HG03432 (cell line): ENCODE measurements at regions not wholly inside any gene's neighbourhood (a gene's known extent, or its start where the extent isn't known, plus 50 kb on each side); places are given as distances from the start of the nearest gene placed in this dataset.

ENCODE experiments used
- ATAC-seq: cut with Tn5 transposase; IDR thresholded peaks from one replicate; pipeline ENCODE4 v1.9.1; 2021; ENCODE audit warnings: mild to moderate bottlenecking, moderate library complexity; ENCODE audit not compliant: unreplicated experiment

DNA sequence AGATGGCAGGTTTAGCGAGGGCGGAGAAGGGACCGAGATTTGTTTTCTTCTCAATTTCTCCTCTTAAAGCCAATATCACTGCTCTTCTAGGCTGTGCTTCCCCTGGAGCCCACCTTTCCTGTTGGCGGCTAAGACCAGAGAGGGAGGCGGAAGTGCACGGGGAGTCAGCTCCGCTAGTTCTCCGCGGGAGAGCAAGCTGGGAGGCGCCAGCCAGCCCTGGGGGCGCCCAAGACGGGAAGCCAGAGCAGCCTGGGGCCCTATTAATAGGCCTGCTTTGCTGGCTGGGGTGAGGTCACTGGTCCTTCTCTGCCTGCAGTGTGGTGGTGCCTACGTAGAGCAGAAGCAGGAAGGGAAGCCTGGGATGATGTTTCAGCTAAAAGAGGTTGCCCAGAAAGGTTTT, 61.6 kb downstream of the LSM5 start:
- no peak for ATAC-seq

DNA sequence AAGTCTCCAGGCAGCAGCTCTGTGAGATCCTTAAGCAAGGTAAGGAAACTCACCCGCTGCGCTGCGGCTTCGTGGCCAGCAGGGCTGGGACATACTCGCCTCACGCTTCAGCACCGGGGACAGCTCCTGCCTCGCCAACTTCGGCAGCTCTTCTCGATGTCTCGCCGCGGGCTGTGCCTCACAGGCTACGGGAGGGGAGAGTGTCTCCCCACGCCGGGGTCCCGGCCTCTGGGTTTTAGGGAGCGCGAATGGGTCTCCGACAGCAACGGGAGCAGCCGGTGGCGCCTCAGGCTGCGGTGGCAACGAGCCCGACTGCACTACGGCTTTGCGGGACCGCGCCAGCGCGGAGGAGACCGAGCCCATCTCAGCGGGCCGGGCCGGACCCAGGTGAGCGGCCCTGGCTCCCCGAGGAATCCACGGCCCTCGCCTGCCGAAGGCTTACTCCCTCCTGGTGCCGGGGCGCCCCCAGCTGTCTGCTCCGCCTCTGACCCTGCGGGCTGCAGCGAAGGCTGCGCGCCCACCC, 62.4 kb downstream of the LSM5 start:
- ATAC-seq: no peak

DNA sequence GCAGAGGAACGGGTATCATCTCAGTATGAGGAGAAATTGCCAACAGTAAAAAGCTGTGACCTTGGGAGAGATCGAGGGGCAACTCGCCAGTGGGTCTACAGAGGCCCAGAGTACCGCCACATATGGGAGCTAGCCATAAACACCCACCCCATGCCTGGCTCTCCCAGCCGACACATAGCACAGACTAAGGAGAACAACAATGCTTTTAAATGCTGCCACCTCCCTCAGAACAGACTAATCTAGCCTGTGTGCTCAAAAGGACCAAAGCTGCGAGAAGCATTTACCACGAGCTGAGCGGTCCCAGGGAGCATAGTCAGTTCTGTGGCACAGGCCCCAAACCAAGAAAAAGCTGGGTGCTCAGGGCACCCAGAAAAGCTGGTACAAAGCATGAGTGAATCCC, 73.3 kb downstream of the LSM5 start:
- ATAC-seq: no peak

DNA sequence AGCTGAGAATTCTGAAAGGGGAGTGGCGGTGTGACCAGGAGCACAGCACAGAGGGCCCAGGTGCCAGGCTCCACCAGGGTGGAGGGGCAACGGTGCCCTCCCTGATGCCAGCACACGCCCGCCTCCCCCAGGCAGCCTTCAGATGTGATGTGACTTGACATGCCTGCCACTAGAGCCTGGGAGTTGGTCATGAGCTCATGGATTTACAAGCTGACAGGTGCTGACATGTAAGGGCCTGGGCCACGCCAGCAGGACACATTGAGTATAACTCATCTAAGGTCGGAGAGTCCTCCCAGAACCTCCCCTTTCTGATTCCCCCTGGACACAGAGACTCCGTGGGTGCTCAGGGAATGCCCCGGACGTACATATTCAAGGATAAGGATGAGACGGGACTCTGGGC, 74.2 kb downstream of the LSM5 start:
- ATAC-seq: no peak

DNA sequence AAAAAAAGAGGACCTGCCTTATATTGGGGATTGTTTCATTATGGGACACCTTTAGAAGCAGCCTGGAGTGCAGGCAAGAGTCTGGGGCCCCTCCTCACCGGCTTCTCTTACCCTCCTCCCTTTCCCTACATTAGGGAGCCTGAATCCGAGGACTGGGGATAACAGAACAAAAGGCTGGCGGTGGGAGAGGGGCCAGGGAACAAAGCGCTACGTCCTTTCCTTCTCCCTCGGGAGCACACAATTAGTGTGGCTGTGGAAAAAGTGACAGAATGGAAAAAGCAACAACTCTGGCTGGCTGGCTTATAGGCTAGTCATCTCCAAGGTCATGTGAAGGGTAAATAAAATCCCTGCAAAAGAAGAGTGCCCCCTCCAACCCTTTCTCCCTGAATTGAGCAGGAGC, 74.7 kb downstream of the LSM5 start:
- no peak for ATAC-seq

DNA sequence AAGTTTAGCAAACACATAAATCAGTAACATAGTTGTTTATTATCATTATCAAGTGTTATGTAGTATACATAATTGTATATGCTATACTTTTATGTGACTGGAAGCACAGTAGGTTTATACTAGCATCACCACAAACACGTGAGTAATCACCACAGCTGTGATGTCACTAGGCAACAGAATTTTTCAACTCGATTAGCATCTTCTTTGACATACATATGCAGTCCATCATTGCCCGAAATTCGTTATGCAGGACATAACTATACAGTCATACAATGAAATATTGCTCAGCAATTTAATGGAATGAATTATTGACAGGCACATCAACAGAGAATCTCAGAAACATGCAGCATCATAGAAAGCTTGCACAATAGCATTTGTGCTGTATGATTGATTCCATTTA, 77.7 kb downstream of the LSM5 start:
- ATAC-seq: no peak

DNA sequence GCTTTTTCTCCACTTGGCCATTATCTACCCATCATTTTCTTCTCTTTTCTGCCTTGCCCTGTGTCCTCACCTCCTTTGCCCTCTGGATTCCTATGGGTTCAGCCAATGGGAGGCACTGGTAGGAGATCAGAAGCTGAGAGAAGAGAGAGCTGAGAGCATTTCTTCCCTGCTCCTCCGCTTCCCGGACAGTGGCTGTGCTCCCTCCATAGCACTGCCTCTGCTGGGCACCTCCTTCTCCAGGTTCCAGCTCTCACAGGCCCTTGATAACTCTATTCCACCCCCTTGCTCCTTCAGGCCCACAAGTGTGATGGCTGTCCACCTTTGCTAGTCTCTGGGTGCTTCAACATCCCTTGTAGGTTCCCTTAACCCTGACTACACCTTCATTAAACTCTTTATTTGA, 79.6 kb downstream of the LSM5 start:
- ATAC-seq: no peak

DNA sequence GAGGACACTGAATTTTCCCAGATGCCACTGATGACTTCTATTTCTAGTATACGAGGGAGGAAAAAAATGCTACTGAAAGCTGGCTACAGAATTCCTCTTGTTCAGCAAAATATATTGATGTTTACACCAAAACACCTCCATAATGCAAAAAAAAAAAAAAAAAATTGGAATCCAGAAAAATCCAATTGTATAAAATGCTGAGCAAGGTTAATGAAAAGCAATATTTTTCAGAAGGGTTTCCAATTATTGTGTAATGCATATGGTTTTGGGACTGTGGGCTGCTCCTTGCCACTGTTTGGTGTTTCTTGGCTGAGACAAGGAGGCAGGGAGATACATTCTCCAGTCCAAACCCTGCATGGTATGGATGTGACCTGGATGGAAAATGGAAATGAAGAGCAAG, 83.8 kb downstream of the LSM5 start:
- ATAC-seq: no peak

DNA sequence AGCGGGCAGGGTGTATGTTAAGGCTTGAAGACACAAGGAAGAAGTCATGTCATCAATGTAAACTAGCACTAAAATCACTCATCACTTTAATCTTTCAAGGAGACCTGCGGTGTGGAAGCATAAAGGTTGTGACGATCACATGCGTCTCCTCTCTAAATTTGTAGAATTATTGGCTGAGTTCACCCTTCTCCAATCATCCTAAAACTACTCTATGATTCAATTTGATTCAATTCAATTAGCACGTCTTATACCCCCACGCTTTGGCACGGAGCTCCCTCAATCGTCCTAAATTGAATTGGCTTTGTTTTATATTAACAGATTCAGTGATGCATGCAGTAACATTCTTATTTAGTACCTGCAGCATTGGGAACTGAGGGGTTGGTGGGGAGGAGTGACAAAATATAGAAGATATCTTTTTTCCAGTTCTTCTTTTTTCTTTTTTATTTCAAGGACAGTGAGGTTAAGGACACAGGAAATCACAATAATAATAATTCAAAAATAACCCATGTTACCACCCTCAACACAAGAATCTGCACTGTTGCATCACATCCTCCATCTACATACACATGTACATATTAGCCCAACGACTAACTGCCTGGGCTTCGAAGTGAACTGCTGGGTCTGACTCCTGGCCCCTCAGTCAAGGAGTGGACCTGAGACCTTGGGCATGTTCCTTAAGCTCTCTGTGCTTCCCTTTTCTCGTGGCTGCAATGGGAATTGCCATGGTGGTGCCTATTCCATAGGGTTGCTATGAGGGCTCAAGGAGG, 86.5 kb downstream of the LSM5 start:
- no peak for ATAC-seq

DNA sequence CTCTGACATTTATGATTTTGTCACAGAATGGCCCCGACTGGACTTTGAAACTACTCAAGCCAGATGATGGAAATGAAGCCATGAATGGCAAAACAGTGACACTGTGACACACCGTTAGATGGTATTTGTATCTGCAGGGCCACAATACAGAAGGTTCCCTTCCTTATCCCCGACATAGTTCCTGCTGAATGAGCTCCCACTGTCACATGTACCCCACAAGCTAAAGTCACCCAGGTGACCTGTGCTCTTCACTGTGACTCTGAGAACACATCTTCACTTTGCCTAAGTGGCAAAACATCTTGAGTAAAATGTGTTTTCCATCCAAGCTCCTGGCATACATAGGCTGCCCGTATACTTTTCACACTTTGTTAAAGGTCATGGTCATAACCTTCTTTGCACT, 89.5 kb downstream of the LSM5 start:
- no peak for ATAC-seq

DNA sequence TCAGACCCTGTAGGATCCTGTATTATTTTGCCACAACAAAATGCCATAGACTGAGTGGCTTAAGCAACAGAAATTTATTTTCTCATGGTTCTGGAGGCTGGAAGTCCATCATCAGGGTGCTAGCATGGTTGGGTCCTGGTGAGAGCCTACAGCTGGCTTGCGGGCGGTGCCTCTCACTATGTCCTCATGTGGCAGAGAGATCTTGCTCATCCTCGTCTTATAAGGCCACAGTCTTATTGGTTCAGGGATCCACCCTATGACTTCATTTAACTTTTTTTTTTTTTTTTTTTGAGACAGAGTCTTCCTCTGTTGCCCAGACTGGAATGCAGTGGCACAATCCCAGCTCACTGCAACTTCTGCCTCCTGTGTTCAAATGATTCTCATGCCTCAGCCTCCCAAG, 90.9 kb downstream of the LSM5 start:
- ATAC-seq: no peak

DNA sequence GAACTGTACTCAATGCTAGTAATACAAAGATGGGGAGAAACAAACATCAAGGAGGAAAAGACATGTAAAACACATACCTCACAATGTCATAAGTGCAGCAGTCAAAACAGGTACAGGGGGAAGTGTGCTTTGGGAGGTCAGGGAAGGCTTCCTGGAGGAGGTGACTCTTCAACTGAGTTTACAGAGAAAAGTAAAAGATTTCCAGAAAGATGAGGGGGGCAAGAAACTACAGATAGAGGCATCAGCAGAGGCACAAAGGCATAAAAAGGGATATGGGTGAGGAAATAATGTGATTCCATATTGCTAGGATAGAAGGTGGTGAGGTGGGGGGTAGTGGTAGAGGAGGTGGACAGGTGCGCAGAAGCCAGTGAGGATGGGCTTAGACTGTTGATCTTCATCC, 95.0 kb downstream of the LSM5 start:
- ATAC-seq: no peak

DNA sequence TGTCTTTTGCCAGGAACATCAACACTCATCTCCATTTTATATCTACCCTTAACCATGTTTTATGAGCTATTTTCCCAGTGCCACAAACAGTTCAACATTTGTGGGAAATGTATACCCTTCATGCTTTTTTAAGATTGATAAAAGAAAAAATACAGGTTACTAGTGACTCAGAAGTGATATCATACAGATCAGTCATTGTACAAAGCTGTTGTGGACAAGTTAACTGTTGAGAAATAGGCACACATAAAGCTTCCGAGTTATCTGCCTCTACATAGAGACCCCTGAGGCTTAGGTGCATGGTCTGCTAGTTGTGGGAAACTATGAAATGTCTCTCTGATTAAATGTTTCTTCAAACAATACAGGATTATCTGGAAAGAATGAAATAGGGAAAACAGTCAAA, 96.3 kb downstream of the LSM5 start:
- no peak for ATAC-seq

DNA sequence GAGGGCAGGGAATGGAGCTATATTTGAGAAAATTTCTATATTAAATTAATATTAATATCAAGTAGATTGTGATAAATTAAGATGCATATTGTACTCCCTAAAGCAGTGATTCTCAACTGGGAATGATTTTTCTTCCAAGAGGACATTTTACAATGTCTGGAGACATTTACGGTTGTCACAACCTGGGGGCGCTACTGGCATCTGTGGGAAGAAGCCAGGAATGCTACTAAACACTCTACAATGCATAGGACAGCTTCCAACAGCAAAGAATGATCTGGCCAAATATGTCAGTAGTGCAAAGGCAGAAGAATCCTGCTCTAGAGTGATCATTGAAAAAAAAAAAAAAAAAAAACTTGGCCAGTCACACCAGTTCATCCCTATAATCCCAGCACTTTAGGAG, 100.0 kb downstream of the LSM5 start:
- no peak for ATAC-seq

DNA sequence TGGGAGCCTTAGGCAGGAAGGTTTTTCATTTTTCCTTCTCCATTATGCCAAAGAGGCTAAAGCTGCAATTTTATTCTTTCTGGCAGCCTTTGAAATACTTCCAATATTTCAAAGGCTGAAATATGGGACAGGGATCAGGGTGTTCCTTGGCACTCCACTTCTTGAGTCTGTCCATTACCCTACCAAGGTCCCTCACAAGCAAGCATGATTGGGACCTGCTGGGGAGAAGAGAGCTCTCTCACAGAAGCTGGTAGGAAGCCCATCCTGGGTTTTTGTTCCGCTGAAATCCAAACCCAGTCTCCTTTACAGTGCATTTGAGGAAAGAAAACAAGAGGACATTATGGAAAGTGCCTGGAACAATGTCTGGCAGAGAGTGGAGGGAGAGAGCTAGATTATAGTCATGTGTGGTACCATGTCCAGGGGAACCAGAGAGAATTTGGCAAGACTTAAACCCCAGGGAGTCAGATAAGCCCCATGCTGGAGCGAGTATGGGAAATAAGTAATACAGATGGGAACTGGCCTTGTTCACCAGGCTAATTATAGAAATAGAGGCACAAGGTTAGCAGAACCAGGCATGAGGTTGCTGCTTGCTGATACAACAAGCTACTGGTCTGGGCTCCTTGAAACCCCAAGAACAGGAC, 104.7 kb downstream of the LSM5 start:
- ATAC-seq: no peak

DNA sequence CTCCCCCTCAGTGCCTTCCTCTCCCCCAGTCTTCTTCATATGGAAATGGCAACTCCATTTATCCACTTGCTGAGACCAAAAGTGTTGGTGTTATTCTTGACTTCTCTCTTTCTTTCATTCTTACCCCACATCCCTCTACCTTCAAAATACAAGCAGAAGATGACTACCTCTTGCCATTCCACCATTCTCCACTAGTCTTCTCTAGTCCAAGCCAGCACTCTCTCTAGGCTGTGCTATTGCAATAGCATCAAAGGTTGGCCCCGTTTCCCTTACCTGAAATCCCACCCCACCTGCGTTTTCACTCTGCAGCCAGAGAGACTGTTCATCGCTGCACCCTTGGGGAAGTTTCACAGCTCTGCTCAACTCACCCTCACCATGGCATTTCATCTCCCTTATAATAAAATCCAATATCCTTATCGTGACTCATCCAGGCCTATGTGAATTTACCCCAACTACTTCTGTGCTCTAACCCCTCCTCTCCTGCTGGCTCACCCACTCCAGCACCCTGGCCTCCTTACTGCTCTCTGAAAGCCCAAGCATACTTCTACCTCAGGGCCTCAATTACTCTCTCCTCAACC, 109.1 kb downstream of the LSM5 start:
- ATAC-seq: no peak

DNA sequence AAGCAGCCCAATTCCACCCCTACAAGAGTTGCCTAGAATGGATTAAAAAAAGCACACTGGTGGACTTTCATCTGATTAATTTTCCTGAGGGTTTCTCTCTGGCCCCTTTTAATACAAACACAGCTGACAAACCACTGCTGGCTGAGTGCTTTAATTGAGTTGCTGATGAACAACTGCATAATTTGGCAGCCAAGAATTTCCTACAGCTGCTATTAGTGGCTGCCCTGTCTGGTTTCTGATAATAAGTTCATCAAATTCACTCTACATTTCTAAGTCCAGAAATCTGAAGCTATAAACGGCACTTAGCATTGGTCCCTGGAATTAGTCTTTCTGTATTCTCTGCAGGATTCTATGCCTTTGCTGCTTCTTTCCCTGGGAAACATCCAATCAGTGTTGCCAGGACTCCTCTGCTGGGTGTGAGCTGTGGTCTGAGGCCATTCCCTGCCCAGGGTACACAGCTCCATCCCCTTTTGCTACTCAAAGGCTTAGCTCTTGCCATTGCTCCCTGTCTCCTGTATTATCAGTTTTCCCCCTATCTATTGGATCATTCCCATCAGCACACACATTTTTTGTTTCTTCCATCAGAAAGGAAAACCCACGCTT, 110.6 kb downstream of the LSM5 start:
- no peak for ATAC-seq

DNA sequence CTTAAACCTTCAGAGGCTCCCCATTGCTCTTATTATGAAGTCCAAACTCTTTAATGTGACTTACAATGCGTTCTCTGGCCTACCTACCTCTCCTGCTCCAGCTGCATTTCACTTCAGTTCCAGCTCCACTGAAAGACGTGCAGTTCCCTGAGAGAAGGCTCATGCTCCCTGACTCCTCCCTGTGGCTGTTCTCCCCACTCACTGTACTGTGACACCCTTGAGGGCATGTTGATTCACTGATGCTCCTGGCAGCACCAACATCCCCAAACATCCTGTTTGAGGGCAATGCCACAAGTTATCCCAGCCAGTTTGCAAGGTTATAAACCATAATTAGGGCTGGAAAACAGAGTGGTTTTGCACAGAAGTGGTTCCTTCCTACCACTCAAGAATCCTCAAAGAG, 111.2 kb downstream of the LSM5 start:
- ATAC-seq: no peak

DNA sequence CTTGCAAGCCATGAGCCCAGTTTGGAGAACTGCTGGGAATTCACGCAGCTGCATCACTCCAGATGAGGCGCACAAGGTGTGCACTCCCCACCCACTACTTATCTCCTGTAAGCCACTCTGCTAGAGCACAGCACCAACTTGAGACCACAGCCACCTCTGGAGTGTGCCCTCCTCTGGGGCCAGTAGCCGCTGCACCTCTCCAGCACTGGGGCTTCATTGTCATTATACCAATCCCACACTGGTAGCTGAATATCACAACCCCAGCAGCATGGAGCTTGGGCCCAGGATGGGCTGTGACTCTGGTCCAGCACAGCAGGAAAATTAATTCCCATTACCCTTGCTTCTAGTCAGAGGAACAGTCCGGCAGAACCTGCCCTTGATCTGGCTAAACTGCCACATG, 125.6 kb downstream of the LSM5 start:
- no peak for ATAC-seq

DNA sequence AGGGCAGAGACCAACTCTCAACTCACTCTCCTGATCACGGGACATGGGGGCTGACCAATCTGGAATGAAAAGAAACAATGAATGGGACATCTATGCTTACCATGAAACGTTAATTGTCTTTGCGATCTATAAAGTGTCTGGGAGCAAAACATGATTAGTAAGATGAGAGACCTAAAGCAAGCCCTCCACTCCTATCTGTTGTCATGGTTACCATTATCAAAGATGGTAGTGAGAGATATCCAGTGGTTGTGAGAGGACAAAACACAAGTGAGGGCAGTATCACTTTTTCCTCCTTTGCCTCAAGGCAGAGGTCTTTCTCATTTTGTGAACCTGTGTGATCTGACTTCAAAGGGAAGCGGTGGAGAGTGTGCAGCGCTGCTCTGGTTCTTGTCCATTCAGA, 130.1 kb downstream of the LSM5 start:
- ATAC-seq: no peak

DNA sequence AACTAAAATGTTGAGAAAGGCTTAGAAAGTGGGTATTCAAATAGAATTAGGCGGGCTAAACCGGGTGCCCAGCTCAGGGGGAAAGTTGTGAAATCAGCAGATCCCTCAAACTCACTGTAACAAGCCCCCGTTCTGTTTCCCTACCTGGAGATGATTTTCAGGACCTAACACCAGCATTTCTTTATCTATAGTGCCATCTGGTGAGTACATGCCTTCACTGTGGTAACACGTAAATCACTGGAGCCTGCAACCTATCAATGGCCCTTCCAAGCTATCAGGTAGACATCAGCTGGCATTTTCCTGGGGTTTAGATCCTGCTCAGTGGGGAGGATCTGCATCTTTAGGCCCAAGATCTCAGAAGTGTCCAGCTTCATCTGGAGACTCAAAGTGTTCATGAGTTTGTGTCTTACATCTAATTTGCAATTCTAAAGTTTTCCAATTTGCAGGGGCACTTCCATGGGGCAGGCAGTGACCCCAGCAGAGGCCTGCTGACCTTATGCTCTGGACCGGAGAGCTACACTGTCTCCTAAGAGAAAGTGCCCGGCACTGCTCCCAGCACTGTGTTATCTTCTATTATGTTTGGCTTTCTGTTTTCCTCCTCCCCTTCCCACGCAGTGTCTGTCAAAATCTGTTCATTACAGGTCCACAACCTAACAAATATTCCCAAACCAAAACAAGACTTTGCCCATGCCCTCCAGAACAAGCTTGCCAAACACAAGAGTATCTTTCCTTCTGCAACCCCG, 132.5 kb downstream of the LSM5 start:
- ATAC-seq: no peak
